GM21717 (cell line): ENCODE measurements at regions not wholly inside any gene's neighbourhood (a gene's known extent, or its start where the extent isn't known, plus 50 kb on each side); places are given as distances from the start of the nearest gene placed in this dataset.
"Not testable (repeated sequence)": the region's sequence is repeated elsewhere in the genome, so short reads cannot be mapped to it uniquely, and the experiment has no call there.

Source experiments
- ATAC-seq: cut with Tn5 transposase; IDR thresholded peaks from one replicate; pipeline ENCODE4 v1.9.1; 2021; ENCODE audit warnings: mild to moderate bottlenecking, moderate library complexity; ENCODE audit not compliant: unreplicated experiment

GRCh38 chr5:142222225-142222865 lies 102.5 kb downstream of the SPRY4 start:
- no peak for ATAC-seq

GRCh38 chr5:142221091-142221860 lies 103.5 kb downstream of the SPRY4 start:
- ATAC-seq, result no peak

- no peak for ATAC-seq
These were observed 105.7 kb downstream of the SPRY4 start for GRCh38 chr5:142219146-142219545.

GRCh38 chr5:142216931-142217330 lies 107.9 kb downstream of the SPRY4 start:
- no peak for ATAC-seq

GRCh38 chr5:142215915-142216681 lies 107.5 kb downstream of the NDFIP1 start:
- ATAC-seq, result no peak

- ATAC-seq, result no peak
These were observed 104.5 kb downstream of the NDFIP1 start for GRCh38 chr5:142213077-142213476.

- no peak for ATAC-seq
These were observed 103.3 kb downstream of the NDFIP1 start for GRCh38 chr5:142211918-142212317.

- no peak for ATAC-seq
These were observed 102.4 kb downstream of the NDFIP1 start for GRCh38 chr5:142210864-142211412.

GRCh38 chr5:142210011-142210410 lies 101.4 kb downstream of the NDFIP1 start:
- ATAC-seq, result no peak

- ATAC-seq, result no peak
These were observed 100.3 kb downstream of the NDFIP1 start for GRCh38 chr5:142208777-142209312.

GRCh38 chr5:142208244-142208643 lies 99.7 kb downstream of the NDFIP1 start:
- ATAC-seq, result not testable (repeated sequence)

GRCh38 chr5:142206801-142207200 lies 98.2 kb downstream of the NDFIP1 start:
- no peak for ATAC-seq

GRCh38 chr5:142204219-142204618 lies 95.6 kb downstream of the NDFIP1 start:
- no peak for ATAC-seq
